GM12878 (cell line): ENCODE measurements at regions not wholly inside any gene's neighbourhood (a gene's known extent, or its start where the extent isn't known, plus 50 kb on each side); places are given as distances from the start of the nearest gene placed in this dataset.

Source experiments
- ATAC-seq: fragments of 200-7000 bp; cut with Tn5 transposase; 3 replicates; pipeline ENCODE4 v1.9.1; 2020; ENCODE audit warnings: mild to moderate bottlenecking, moderate library complexity
- BruUV-seq: library from RNA; stranded (reverse); fragments of 400-500 nt; replicated peaks from 2 replicates; lab custom pipeline; 2021; lab: Mats Ljungman, UMichigan
- CTCF ChIA-PET: fragments of 300-600 bp; sonication (Branson Sonifier 250); formaldehyde crosslinking; extraction: SDS; loops from one replicate; lab custom pipeline; 2021; ENCODE audit warnings: inconsistent platforms; lab: Yijun Ruan, JAX
- POLR2A ChIA-PET: fragments of 350-600 bp; formaldehyde crosslinking; extraction: SDS; loops from one replicate; lab custom pipeline; 2021; ENCODE audit warnings: inconsistent platforms; lab: Charles Lee
- RAD21 ChIA-PET: fragments of 300-600 bp; sonication (Branson Sonifier 250); formaldehyde crosslinking; loops from one replicate; lab custom pipeline; 2023; ENCODE audit warnings: antibody characterized with exemption; ENCODE audit not compliant: unreplicated experiment; lab: Charles Lee
- SMC1A ChIA-PET: fragments of 300-600 bp; sonication (Branson Sonifier 250); formaldehyde crosslinking; loops from one replicate; lab custom pipeline; 2023; ENCODE audit not compliant: unreplicated experiment, uncharacterized antibody; lab: Charles Lee
- DNase-seq: peaks from one replicate; pipeline ENCODE4 v3.0.0-alpha.2; 2011; ENCODE audit warnings: low read depth, low spot score
- FAIRE-seq: peaks from 3 replicates; lab custom pipeline; 2011; peaks lifted over from hg19 to GRCh38; lab: Jason Lieb, UNC
- H2AFZ ChIP-seq: 2 replicates; pipeline ENCODE4 v1.6.0; 2011; ENCODE audit warnings: low read depth, low read length, control low read depth; ENCODE audit not compliant: control insufficient read depth
- H3K27ac ChIP-seq: 2 replicates; pipeline ENCODE4 v1.5.1; 2011; ENCODE audit warnings: control low read depth; ENCODE audit not compliant: control insufficient read depth, insufficient read depth
- H3K27me3 ChIP-seq, 2 experiments: replicated peaks in 1 of 2; 2 replicates each; pipeline versions ENCODE4 v1.6.0 to v1.6.1; 2011; ENCODE audit warnings: low read length in 1 of 2; ENCODE audit not compliant: control insufficient read depth in 2 of 2, insufficient read depth in 2 of 2
- H3K36me3 ChIP-seq, 2 experiments: 2 replicates each; pipeline ENCODE4 v1.5.1; 2011; ENCODE audit warnings: low read length in 1 of 2; ENCODE audit not compliant: control insufficient read depth in 2 of 2, insufficient read depth in 2 of 2
- H3K4me1 ChIP-seq: 2 replicates; pipeline ENCODE4 v1.6.1; 2011; ENCODE audit warnings: mild to moderate bottlenecking, low read length, moderate library complexity, mixed read lengths; ENCODE audit not compliant: control insufficient read depth, insufficient read depth
- H3K4me2 ChIP-seq: 2 replicates; pipeline ENCODE4 v1.6.0; 2011; ENCODE audit warnings: control low read depth; ENCODE audit not compliant: control insufficient read depth, insufficient read depth
- H3K4me3 ChIP-seq: fragments of 200-600 bp; sonication (generic); 2 replicates; pipeline ENCODE4 v1.5.1; 2016
- H3K79me2 ChIP-seq: 2 replicates; pipeline ENCODE4 v1.6.0; 2011; ENCODE audit warnings: low read length; ENCODE audit not compliant: control insufficient read depth, insufficient read depth
- H3K9ac ChIP-seq: 2 replicates; pipeline ENCODE4 v1.8.0; 2011; ENCODE audit warnings: low read length, control low read depth, mixed read lengths; ENCODE audit not compliant: control insufficient read depth, insufficient read depth
- H3K9me3 ChIP-seq: replicated peaks from 3 replicates; pipeline ENCODE4 v1.5.1; 2011; ENCODE audit warnings: mild to moderate bottlenecking, low read length; ENCODE audit not compliant: control insufficient read depth, insufficient read depth
- H4K20me1 ChIP-seq: 2 replicates; pipeline ENCODE4 v1.6.0; 2011; ENCODE audit not compliant: control insufficient read depth, insufficient read depth
- BCL11A ChIP-seq: IDR thresholded peaks from 2 replicates; pipeline ENCODE4 v1.6.1; 2011; ENCODE audit warnings: low read depth, low read length
- BHLHE40 ChIP-seq, 2 experiments: fragments of 450-650 bp in 1 of 2; IDR thresholded peaks; 2 replicates each; pipeline ENCODE4 v1.6.1; 2011 to 2017; ENCODE audit warnings: low read depth in 2 of 2, borderline replicate concordance in 1 of 2, improper control_type of control experiment in 1 of 2, low read length in 1 of 2, mild to moderate bottlenecking in 1 of 2
- KDM1A ChIP-seq: fragments of 200-600 bp; sonication (generic); IDR thresholded peaks from 2 replicates; pipeline ENCODE4 v1.6.1; 2016; ENCODE audit warnings: borderline replicate concordance
- LARP7 ChIP-seq: fragments of 450-650 bp; IDR thresholded peaks from 2 replicates; pipeline ENCODE4 v1.6.1; 2017; ENCODE audit warnings: mild to moderate bottlenecking
- NBN ChIP-seq: fragments of 450-650 bp; IDR thresholded peaks from 2 replicates; pipeline ENCODE4 v1.6.1; 2016
- POU2F2 ChIP-seq: IDR thresholded peaks from 3 replicates; pipeline ENCODE4 v1.6.1; 2011; ENCODE audit warnings: low read depth, mild to moderate bottlenecking, low read length, borderline replicate concordance
- RCOR1 ChIP-seq: conservative IDR thresholded peaks from 2 replicates; pipeline ENCODE4 v1.6.1; 2012; ENCODE audit warnings: low read depth, low read length, improper control_type of control experiment
- RELA ChIP-seq: fragments of 450-650 bp; IDR thresholded peaks from 2 replicates; pipeline ENCODE4 v1.8.0; 2014; ENCODE audit warnings: borderline replicate concordance; ENCODE audit not compliant: partially characterized antibody
- SIN3A ChIP-seq: IDR thresholded peaks from 2 replicates; pipeline ENCODE4 v1.6.1; 2012; ENCODE audit warnings: low read depth, low read length, improper control_type of control experiment
- SMC3 ChIP-seq: IDR thresholded peaks from 2 replicates; pipeline ENCODE4 v1.6.1; 2011; ENCODE audit warnings: low read length, improper control_type of control experiment, borderline replicate concordance
- SUZ12 ChIP-seq: fragments of 200-600 bp; sonication (generic); IDR thresholded peaks from one replicate; pipeline ENCODE4 v1.6.1; 2018; ENCODE audit warnings: antibody characterized with exemption, mild to moderate bottlenecking; ENCODE audit not compliant: unreplicated experiment
- TARDBP ChIP-seq: IDR thresholded peaks from 2 replicates; pipeline ENCODE4 v1.6.1; 2016; ENCODE audit warnings: borderline replicate concordance
- ZNF207 ChIP-seq: fragments of 450-650 bp; IDR thresholded peaks from 2 replicates; pipeline ENCODE4 v1.6.1; 2014; ENCODE audit warnings: antibody characterized with exemption, mild to moderate bottlenecking, borderline replicate concordance
- WGBS: methylation state at CpG from one replicate; pipeline ENCODE4 v1.1.6; 2016; ENCODE audit warnings: low lambda C conversion rate; ENCODE audit not compliant: insufficient replicate concordance, insufficient coverage; ENCODE audit errors: missing lambda C conversion rate; 5-methylcytosine and 5-hydroxymethylcytosine counted together
- in situ Hi-C: fragments of 300-500 bp; cut with MboI; formaldehyde crosslinking; loops from 9 replicates; pipeline ENCODE4 v1.14.3; 2018; ENCODE audit warnings: mixed read lengths
- intact Hi-C: fragments of 100-400 bp; cut with micrococcal nuclease; formaldehyde crosslinking; loops from one replicate; pipeline ENCODE4 v1.14.2; 2022; ENCODE audit not compliant: unreplicated experiment
- TF ChIP-seq, protein P1 (sequence below): fragments of 450-650 bp; IDR thresholded peaks from 2 replicates; pipeline ENCODE4 v1.6.1; 2017; ENCODE audit warnings: antibody characterized with exemption, mild to moderate bottlenecking, moderate library complexity
- TF ChIP-seq, protein P2 (sequence below): fragments of 450-650 bp; IDR thresholded peaks from 2 replicates; pipeline ENCODE4 v1.6.1; 2017; ENCODE audit warnings: mild to moderate bottlenecking

DNA sequence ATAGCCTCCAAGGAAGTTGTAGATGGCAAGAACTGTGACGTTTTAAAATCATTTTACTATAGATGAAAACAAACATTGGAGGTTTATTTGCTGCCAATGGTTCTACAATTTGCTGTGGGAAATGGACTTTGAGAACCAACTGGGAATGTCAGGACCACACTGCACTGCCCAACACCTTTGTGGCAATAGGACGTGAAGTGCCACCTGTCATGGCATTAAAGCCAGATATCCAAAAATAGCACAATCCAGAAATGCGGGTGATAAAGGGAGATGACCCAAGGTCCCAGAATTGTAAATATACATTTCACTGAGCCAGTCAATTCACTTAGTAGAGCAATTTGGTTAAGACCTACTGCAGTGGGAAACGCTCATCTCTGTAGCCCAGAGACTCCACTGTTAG, 116.4 kb downstream of the MPP7 start:
- ChIA-PET POLR2A (no interaction called here), SMC1A (no interaction called here), CTCF (no interaction called here), RAD21 (no interaction called here)
- Histone ChIP-seq H3K9me3 (no peaks in the 10 kb centered on the region), H3K36me3 (no peaks in the 10 kb centered on the region), H3K79me2 (no peaks in the 10 kb centered on the region), H2AFZ (no peak overlapping the region)
- BruUV-seq: no TSS peak
- no peak for ATAC-seq
- WGBS: 41% methylated on average over 4 of the region's 4 CpGs
- TF ChIP-seq RELA (no peak), ZNF207 (no peak), NBN (no peak), SIN3A (no peak), RCOR1 (no peak), SUZ12 (no peak), BHLHE40 (IDR thresholded peaks at IDR 0.05; ENCODE audit: borderline replicate concordance in 1 of 2, low read depth in 2 of 2, low read length in 1 of 2) (no peak), TARDBP (no peak), POU2F2 (no peak), LARP7 (no peak), BCL11A (no peak), SMC3 (no peak), KDM1A (no peak)
- TF ChIP-seq, protein P1, sequence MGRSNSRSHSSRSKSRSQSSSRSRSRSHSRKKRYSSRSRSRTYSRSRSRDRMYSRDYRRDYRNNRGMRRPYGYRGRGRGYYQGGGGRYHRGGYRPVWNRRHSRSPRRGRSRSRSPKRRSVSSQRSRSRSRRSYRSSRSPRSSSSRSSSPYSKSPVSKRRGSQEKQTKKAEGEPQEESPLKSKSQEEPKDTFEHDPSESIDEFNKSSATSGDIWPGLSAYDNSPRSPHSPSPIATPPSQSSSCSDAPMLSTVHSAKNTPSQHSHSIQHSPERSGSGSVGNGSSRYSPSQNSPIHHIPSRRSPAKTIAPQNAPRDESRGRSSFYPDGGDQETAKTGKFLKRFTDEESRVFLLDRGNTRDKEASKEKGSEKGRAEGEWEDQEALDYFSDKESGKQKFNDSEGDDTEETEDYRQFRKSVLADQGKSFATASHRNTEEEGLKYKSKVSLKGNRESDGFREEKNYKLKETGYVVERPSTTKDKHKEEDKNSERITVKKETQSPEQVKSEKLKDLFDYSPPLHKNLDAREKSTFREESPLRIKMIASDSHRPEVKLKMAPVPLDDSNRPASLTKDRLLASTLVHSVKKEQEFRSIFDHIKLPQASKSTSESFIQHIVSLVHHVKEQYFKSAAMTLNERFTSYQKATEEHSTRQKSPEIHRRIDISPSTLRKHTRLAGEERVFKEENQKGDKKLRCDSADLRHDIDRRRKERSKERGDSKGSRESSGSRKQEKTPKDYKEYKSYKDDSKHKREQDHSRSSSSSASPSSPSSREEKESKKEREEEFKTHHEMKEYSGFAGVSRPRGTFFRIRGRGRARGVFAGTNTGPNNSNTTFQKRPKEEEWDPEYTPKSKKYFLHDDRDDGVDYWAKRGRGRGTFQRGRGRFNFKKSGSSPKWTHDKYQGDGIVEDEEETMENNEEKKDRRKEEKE: no peak
- TF ChIP-seq, protein P2, sequence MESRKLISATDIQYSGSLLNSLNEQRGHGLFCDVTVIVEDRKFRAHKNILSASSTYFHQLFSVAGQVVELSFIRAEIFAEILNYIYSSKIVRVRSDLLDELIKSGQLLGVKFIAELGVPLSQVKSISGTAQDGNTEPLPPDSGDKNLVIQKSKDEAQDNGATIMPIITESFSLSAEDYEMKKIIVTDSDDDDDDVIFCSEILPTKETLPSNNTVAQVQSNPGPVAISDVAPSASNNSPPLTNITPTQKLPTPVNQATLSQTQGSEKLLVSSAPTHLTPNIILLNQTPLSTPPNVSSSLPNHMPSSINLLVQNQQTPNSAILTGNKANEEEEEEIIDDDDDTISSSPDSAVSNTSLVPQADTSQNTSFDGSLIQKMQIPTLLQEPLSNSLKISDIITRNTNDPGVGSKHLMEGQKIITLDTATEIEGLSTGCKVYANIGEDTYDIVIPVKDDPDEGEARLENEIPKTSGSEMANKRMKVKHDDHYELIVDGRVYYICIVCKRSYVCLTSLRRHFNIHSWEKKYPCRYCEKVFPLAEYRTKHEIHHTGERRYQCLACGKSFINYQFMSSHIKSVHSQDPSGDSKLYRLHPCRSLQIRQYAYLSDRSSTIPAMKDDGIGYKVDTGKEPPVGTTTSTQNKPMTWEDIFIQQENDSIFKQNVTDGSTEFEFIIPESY: no peak
- TF ChIP-seq, all 136 proteins: peak for 0
- in situ Hi-C loops (loop anchor here (25.0 kb wide), 1 partner anchor 749 kb away; no protein-coding TSS in a partner anchor), intact Hi-C loops (no loop called here)
- no peak for FAIRE-seq
- DNase-seq: no peak
- H3K4me2 ChIP-seq: no peak overlapping the region
- no peak overlapping the region for H3K4me3 ChIP-seq
- no peak overlapping the region for H3K9ac ChIP-seq
- no peaks in the 10 kb centered on the region for H4K20me1 ChIP-seq
- H3K4me1 ChIP-seq: no peaks in the 10 kb centered on the region
- H3K27ac ChIP-seq: no peak overlapping the region
- no peaks in the 10 kb centered on the region for H3K27me3 ChIP-seq
